ENCODE measurements at regions not wholly inside any gene's neighbourhood (a gene's known extent, or its start where the extent isn't known, plus 50 kb on each side); places are given as distances from the start of the nearest gene placed in this dataset.
A peak's percentile ranks its signal among the peaks of the same experiment; 100 is the strongest.

GRCh38 chr3:70832089-70832833 lies 519.8 kb upstream of the MDFIC2 start:
- Histone ChIP-seq H3K4me1 (no peaks in the 10 kb centered on the region), H3K36me3 (no peaks in the 10 kb centered on the region), H3K4me3 (replicated peaks in 1 of 3) (no peak overlapping the region), H3K27me3 (no peaks in the 10 kb centered on the region), H3K27ac (peak overlapping the region in 1 of 3 donors; percentile 0), H3K9me3 (no peaks in the 10 kb centered on the region)
- WGBS, 2 donors: 73 to 84% methylated on average over 5 of the region's 5 CpGs
- intact Hi-C loops (cut with DNase I): no loop called here
- DNase-seq: no peak
- TF ChIP-seq CTCF (IDR thresholded peaks at IDR 0.05) (no peak), POLR2A (IDR thresholded peaks at IDR 0.05) (no peak)

- WGBS, 2 donors: 74 to 77% methylated on average over 6 of the region's 6 CpGs
- TF ChIP-seq POLR2A (IDR thresholded peaks at IDR 0.05): no peak
- no peak for TF ChIP-seq CTCF (IDR thresholded peaks at IDR 0.05)
- no peaks in the 10 kb centered on the region for H3K36me3 ChIP-seq
- DNase-seq: no peak
- no peaks in the 10 kb centered on the region for H3K9me3 ChIP-seq
- no peaks in the 10 kb centered on the region for H3K4me1 ChIP-seq
- intact Hi-C loops (cut with DNase I): no loop called here
- no peaks in the 10 kb centered on the region for H3K27me3 ChIP-seq
- H3K27ac ChIP-seq: no peak overlapping the region
- no peak overlapping the region for H3K4me3 ChIP-seq (replicated peaks in 1 of 3)
Observed at GRCh38 chr3:70829092-70829491, 516.7 kb upstream of the MDFIC2 start.

GRCh38 chr3:70824773-70825172 lies 512.3 kb upstream of the MDFIC2 start:
- DNase-seq: peak in 1 of 2 donors; percentile 3
- intact Hi-C loops (cut with DNase I): no loop called here
- Histone ChIP-seq H3K27ac (no peak overlapping the region), H3K27me3 (no peaks in the 10 kb centered on the region), H3K36me3 (no peaks in the 10 kb centered on the region), H3K4me3 (replicated peaks in 1 of 3) (no peak overlapping the region), H3K9me3 (no peaks in the 10 kb centered on the region), H3K4me1 (peaks cover 0 to 4% of the 10 kb centered on the region in 2 donors)
- 52 to 78% methylated on average over 1 of the region's 1 CpG for WGBS, 2 donors
- TF ChIP-seq CTCF (IDR thresholded peaks at IDR 0.05) (no peak), POLR2A (IDR thresholded peaks at IDR 0.05) (no peak)

- TF ChIP-seq CTCF (IDR thresholded peaks at IDR 0.05) (no peak), POLR2A (IDR thresholded peaks at IDR 0.05) (no peak)
- H3K36me3 ChIP-seq: no peaks in the 10 kb centered on the region
- H3K4me3 ChIP-seq (replicated peaks in 1 of 3): no peak overlapping the region
- no peak overlapping the region for H3K27ac ChIP-seq
- peaks cover 0 to 4% of the 10 kb centered on the region in 2 donors for H3K4me1 ChIP-seq
- no peaks in the 10 kb centered on the region for H3K9me3 ChIP-seq
- intact Hi-C loops (cut with DNase I): no loop called here
- DNase-seq: no peak
- H3K27me3 ChIP-seq: no peaks in the 10 kb centered on the region
- 73 to 83% methylated on average over 2 of the region's 2 CpGs for WGBS, 2 donors
Observed at GRCh38 chr3:70824078-70824477, 511.6 kb upstream of the MDFIC2 start.

GRCh38 chr3:70823622-70824021 lies 511.2 kb upstream of the MDFIC2 start:
- no peak for TF ChIP-seq POLR2A (IDR thresholded peaks at IDR 0.05)
- no peak for TF ChIP-seq CTCF (IDR thresholded peaks at IDR 0.05)

More at GRCh38 chr3:70823622-70824021, 511.2 kb upstream of the MDFIC2 start:
- Histone ChIP-seq H3K4me1 (peaks cover 0 to 4% of the 10 kb centered on the region in 2 donors), H3K9me3 (no peaks in the 10 kb centered on the region), H3K4me3 (replicated peaks in 1 of 3) (no peak overlapping the region), H3K36me3 (no peaks in the 10 kb centered on the region), H3K27ac (no peak overlapping the region), H3K27me3 (no peaks in the 10 kb centered on the region)
- DNase-seq: no peak
- intact Hi-C loops (cut with DNase I): no loop called here
- 80 to 93% methylated on average over 3 of the region's 3 CpGs for WGBS, 2 donors

All from thyroid gland (tissue), 4 donors.